HL-60 (cell line): ENCODE measurements at regions not wholly inside any gene's neighbourhood (a gene's known extent, or its start where the extent isn't known, plus 50 kb on each side); places are given as distances from the start of the nearest gene placed in this dataset.

Experiments used
- CTCF ChIP-seq: IDR thresholded peaks from one replicate; pipeline ENCODE4 v1.5.1; 2011; ENCODE audit warnings: low read length, control low read depth, inconsistent platforms; ENCODE audit not compliant: insufficient read depth
- GABPA ChIP-seq: IDR thresholded peaks from 2 replicates; pipeline ENCODE4 v1.6.1; 2012; ENCODE audit warnings: low read depth
- POLR2AphosphoS5 ChIP-seq: IDR thresholded peaks from 2 replicates; pipeline ENCODE4 v1.6.1; 2012; ENCODE audit warnings: low read depth
- REST ChIP-seq: IDR thresholded peaks from 2 replicates; pipeline ENCODE4 v1.6.1; 2012; ENCODE audit warnings: low read depth; ENCODE audit not compliant: insufficient replicate concordance

- TF ChIP-seq CTCF = no peak
- TF ChIP-seq POLR2AphosphoS5 = no peak
- TF ChIP-seq GABPA = no peak
- no peak for TF ChIP-seq REST
Measured at GRCh38 chr5:63213256-63213655, 634.6 kb downstream of the LRRC70 start.
